HepG2 (cell line): ENCODE measurements at regions not wholly inside any gene's neighbourhood (a gene's known extent, or its start where the extent isn't known, plus 50 kb on each side); places are given as distances from the start of the nearest gene placed in this dataset.

ENCODE experiments used
- ATAC-seq: fragments of 200-7000 bp; cut with Tn5 transposase; 3 replicates; pipeline ENCODE4 v1.9.1; 2020; ENCODE audit warnings: mild to moderate bottlenecking, moderate library complexity
- BruUV-seq: library from RNA; stranded (reverse); fragments of 400-500 nt; replicated peaks from 2 replicates; lab custom pipeline; 2021; lab: Mats Ljungman, UMichigan
- CTCF ChIA-PET: fragments of 300-600 bp; formaldehyde crosslinking; extraction: SDS; loops from one replicate; lab custom pipeline; 2021; ENCODE audit warnings: low total read pairs, inconsistent platforms, low intra/inter-chr PET ratio; lab: Yijun Ruan, JAX
- POLR2A ChIA-PET: fragments of 350-600 bp; sonication (Branson Sonifier 250); formaldehyde crosslinking; loops from one replicate; lab custom pipeline; 2020; ENCODE audit warnings: antibody characterized with exemption, inconsistent platforms; lab: Yijun Ruan, JAX
- DNase-seq: peaks from one replicate; pipeline ENCODE4 v3.0.0-alpha.2; 2015; ENCODE audit warnings: low spot score
- FAIRE-seq: peaks from 3 replicates; lab custom pipeline; 2011; peaks lifted over from hg19 to GRCh38; lab: Jason Lieb, UNC
- H2AFZ ChIP-seq: one replicate; pipeline ENCODE4 v1.6.1; 2011; ENCODE audit warnings: low read length, inconsistent platforms
- H3K27ac ChIP-seq: fragments of 300-600 bp; 3 replicates; pipeline ENCODE4 v1.8.0; 2011; ENCODE audit warnings: mixed run types, mild to moderate bottlenecking, mixed read lengths, low read length, inconsistent platforms; ENCODE audit not compliant: insufficient read depth; ENCODE audit errors: extremely low read length
- H3K27me3 ChIP-seq, 2 experiments: fragments of 200-600 bp in 1 of 2; 2 replicates in 1 of 2; 3 replicates in 1 of 2; pipeline versions ENCODE4 v1.6.0 to v1.8.0; 2011; ENCODE audit warnings: low read length in 2 of 2, mild to moderate bottlenecking in 2 of 2, moderate library complexity in 2 of 2, inconsistent platforms in 1 of 2; ENCODE audit not compliant: insufficient read depth in 2 of 2, control insufficient read depth in 1 of 2
- H3K36me3 ChIP-seq, 2 experiments: fragments of 200-600 bp in 1 of 2; replicated peaks in 1 of 2; 2 replicates in 1 of 2; 3 replicates in 1 of 2; pipeline versions ENCODE4 v1.5.1 to v1.8.0; 2011; ENCODE audit warnings: low read length in 2 of 2, inconsistent platforms in 1 of 2; ENCODE audit not compliant: insufficient read depth in 2 of 2, control insufficient read depth in 1 of 2
- H3K4me1 ChIP-seq: 2 replicates; pipeline ENCODE4 v1.5.1; 2012; ENCODE audit warnings: low read length, inconsistent platforms; ENCODE audit not compliant: insufficient read depth
- H3K4me2 ChIP-seq: 2 replicates; pipeline ENCODE4 v1.6.0; 2011; ENCODE audit warnings: low read depth, low read length, inconsistent platforms
- H3K4me3 ChIP-seq, 3 experiments: fragments of 200-600 bp in 1 of 3; sonication (generic), shearing (Covaris generic) in 1 of 3; replicated peaks in 1 of 3; 2 replicates each; pipeline ENCODE4 v1.5.1; 2011 to 2016; ENCODE audit warnings: low read length in 3 of 3, inconsistent platforms in 2 of 3, low read depth in 2 of 3, mild to moderate bottlenecking in 2 of 3, control low read depth in 1 of 3, mixed read lengths in 1 of 3; ENCODE audit not compliant: insufficient read depth in 1 of 3
- H3K79me2 ChIP-seq: one replicate; pipeline ENCODE4 v1.6.1; 2011; ENCODE audit warnings: low read length, inconsistent platforms; ENCODE audit not compliant: insufficient read depth
- H3K9ac ChIP-seq: 2 replicates; pipeline ENCODE4 v1.6.0; 2011; ENCODE audit warnings: mild to moderate bottlenecking, low read depth, low read length, inconsistent platforms; ENCODE audit not compliant: insufficient read depth
- H3K9me3 ChIP-seq: 2 replicates; pipeline ENCODE4 v1.5.1; 2012; ENCODE audit warnings: mild to moderate bottlenecking, low read length
- H4K20me1 ChIP-seq: 2 replicates; pipeline ENCODE4 v1.6.0; 2011; ENCODE audit warnings: inconsistent platforms, mild to moderate bottlenecking, low read length, moderate library complexity; ENCODE audit not compliant: insufficient read depth
- ATRX ChIP-seq: sonication (generic); formaldehyde crosslinking; IDR thresholded peaks from 2 replicates; pipeline ENCODE4 v1.4.0; 2020; ENCODE audit warnings: missing genetic modification reagents, borderline replicate concordance
- BRCA1 ChIP-seq: sonication (generic); formaldehyde crosslinking; IDR thresholded peaks from 2 replicates; pipeline ENCODE4 v1.4.0; 2020; ENCODE audit warnings: missing genetic modification reagents
- CBX1 ChIP-seq: IDR thresholded peaks from one replicate; pipeline ENCODE4 v1.6.1; 2016; ENCODE audit warnings: antibody characterized with exemption, low read depth
- CENPBD1 ChIP-seq: sonication (generic); formaldehyde crosslinking; IDR thresholded peaks from 2 replicates; pipeline ENCODE4 v1.8.0; 2022; ENCODE audit warnings: missing genetic modification reagents, low read depth, mild to moderate bottlenecking, borderline replicate concordance
- GFI1 ChIP-seq: sonication (generic); formaldehyde crosslinking; IDR thresholded peaks from 2 replicates; pipeline ENCODE4 v1.5.0; 2020; ENCODE audit warnings: missing genetic modification reagents, mild to moderate bottlenecking, borderline replicate concordance
- HDAC6 ChIP-seq: fragments of 200-600 bp; sonication (generic); IDR thresholded peaks from 2 replicates; pipeline ENCODE4 v1.7.0; 2017; ENCODE audit warnings: mild to moderate bottlenecking, antibody characterized with exemption, low read length, low read depth
- HNRNPLL ChIP-seq: fragments of 200-400 bp; formaldehyde crosslinking; IDR thresholded peaks from 2 replicates; pipeline ENCODE4 v1.6.1; 2017; ENCODE audit warnings: mild to moderate bottlenecking, low read depth, low read length; ENCODE audit not compliant: poor library complexity, severe bottlenecking
- HOXA3 ChIP-seq: sonication (generic); formaldehyde crosslinking; IDR thresholded peaks from 2 replicates; pipeline ENCODE4 v1.5.0; 2020; ENCODE audit warnings: missing genetic modification reagents
- PRPF4 ChIP-seq: fragments of 200-400 bp; formaldehyde crosslinking; IDR thresholded peaks from 2 replicates; pipeline ENCODE4 v1.6.1; 2016; ENCODE audit warnings: low read length, low read depth; ENCODE audit not compliant: poor library complexity, severe bottlenecking
- RFX3 ChIP-seq: IDR thresholded peaks from 2 replicates; pipeline ENCODE4 v1.6.1; 2016; ENCODE audit warnings: missing biosample characterization, missing genetic modification reagents
- SAFB2 ChIP-seq: sonication (generic); formaldehyde crosslinking; IDR thresholded peaks from 2 replicates; pipeline ENCODE4 v1.5.1; 2020; ENCODE audit warnings: missing genetic modification reagents, low read depth, mild to moderate bottlenecking, borderline replicate concordance
- TCF7 ChIP-seq: sonication (generic); IDR thresholded peaks from 2 replicates; pipeline ENCODE4 v1.6.1; 2016; ENCODE audit warnings: antibody characterized with exemption, low read depth
- ZMYM4 ChIP-seq: sonication (generic); formaldehyde crosslinking; IDR thresholded peaks from 2 replicates; pipeline ENCODE4 v1.8.1; 2023; ENCODE audit warnings: mild to moderate bottlenecking, missing genetic modification reagents
- ZNF292 ChIP-seq: sonication (generic); formaldehyde crosslinking; IDR thresholded peaks from 2 replicates; pipeline ENCODE4 v1.8.1; 2022; ENCODE audit warnings: mild to moderate bottlenecking, low read depth, missing genetic modification reagents, borderline replicate concordance
- ZNF33B ChIP-seq: sonication (generic); formaldehyde crosslinking; IDR thresholded peaks from 2 replicates; pipeline ENCODE4 v1.5.1; 2020; ENCODE audit warnings: mild to moderate bottlenecking, missing genetic modification reagents
- WGBS: methylation state at CpG from one replicate; pipeline ENCODE4 v1.1.6; 2017; ENCODE audit warnings: low lambda C conversion rate; 5-methylcytosine and 5-hydroxymethylcytosine counted together
- in situ Hi-C: cut with HindIII; loops from 2 replicates; pipeline ENCODE4 v1.10.0; 2017; ENCODE audit warnings: low pct_unique_long_range_greater_than_20kb; ENCODE audit not compliant: extremely low pct_ligation_motif_present
- intact Hi-C: fragments of 100-400 bp; cut with micrococcal nuclease; formaldehyde crosslinking; loops from one replicate; pipeline ENCODE4 v1.10.0; 2022; ENCODE audit not compliant: unreplicated experiment
- TF ChIP-seq, protein P1 (sequence below): sonication (generic); formaldehyde crosslinking; IDR thresholded peaks from 2 replicates; pipeline ENCODE4 v1.8.0; 2022; ENCODE audit warnings: mild to moderate bottlenecking, missing genetic modification reagents, moderate library complexity
- TF ChIP-seq, protein P2 (sequence below): sonication (generic); formaldehyde crosslinking; IDR thresholded peaks from 2 replicates; pipeline ENCODE4 v1.5.1; 2020; ENCODE audit warnings: mild to moderate bottlenecking, missing genetic modification reagents, moderate library complexity

- intact Hi-C loops, result no loop called here
- H4K20me1 ChIP-seq, result no peaks in the 10 kb centered on the region
- H3K4me2 ChIP-seq, result no peak overlapping the region
- H3K79me2 ChIP-seq, result no peaks in the 10 kb centered on the region
- no peak overlapping the region for H2AFZ ChIP-seq
- DNase-seq, result no peak
- H3K9ac ChIP-seq, result no peak overlapping the region
- no TSS peak for BruUV-seq
- TF ChIP-seq RFX3 (CRISPR knock-in tag) (no peak), ZNF292 (CRISPR knock-in tag) (no peak), SAFB2 (CRISPR knock-in tag) (no peak), CBX1 (no peak), BRCA1 (CRISPR knock-in tag) (no peak), ZNF33B (CRISPR knock-in tag) (no peak), TCF7 (no peak), ZMYM4 (CRISPR knock-in tag) (no peak), GFI1 (CRISPR knock-in tag) (no peak), HOXA3 (CRISPR knock-in tag) (no peak), ATRX (CRISPR knock-in tag) (no peak), CENPBD1 (CRISPR knock-in tag) (no peak), HNRNPLL (no peak), HDAC6 (no peak), PRPF4 (no peak)
- TF ChIP-seq, protein P1, sequence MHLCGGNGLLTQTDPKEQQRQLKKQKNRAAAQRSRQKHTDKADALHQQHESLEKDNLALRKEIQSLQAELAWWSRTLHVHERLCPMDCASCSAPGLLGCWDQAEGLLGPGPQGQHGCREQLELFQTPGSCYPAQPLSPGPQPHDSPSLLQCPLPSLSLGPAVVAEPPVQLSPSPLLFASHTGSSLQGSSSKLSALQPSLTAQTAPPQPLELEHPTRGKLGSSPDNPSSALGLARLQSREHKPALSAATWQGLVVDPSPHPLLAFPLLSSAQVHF (CRISPR knock-in tag), result no peak
- TF ChIP-seq, protein P2, sequence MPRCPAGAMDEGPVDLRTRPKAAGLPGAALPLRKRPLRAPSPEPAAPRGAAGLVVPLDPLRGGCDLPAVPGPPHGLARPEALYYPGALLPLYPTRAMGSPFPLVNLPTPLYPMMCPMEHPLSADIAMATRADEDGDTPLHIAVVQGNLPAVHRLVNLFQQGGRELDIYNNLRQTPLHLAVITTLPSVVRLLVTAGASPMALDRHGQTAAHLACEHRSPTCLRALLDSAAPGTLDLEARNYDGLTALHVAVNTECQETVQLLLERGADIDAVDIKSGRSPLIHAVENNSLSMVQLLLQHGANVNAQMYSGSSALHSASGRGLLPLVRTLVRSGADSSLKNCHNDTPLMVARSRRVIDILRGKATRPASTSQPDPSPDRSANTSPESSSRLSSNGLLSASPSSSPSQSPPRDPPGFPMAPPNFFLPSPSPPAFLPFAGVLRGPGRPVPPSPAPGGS (CRISPR knock-in tag), result no peak
- TF ChIP-seq, all 625 proteins: peak for 0
- WGBS, result 2% methylated on average over 3 of the region's 3 CpGs
- no peak for FAIRE-seq
- no peaks in the 10 kb centered on the region for H3K4me1 ChIP-seq
- CTCF ChIA-PET, result no interaction called here
- no peaks in the 10 kb centered on the region for H3K27me3 ChIP-seq
- no peaks in the 10 kb centered on the region for H3K36me3 ChIP-seq
- H3K27ac ChIP-seq, result no peak overlapping the region
- in situ Hi-C loops, result no loop called here
- no peak overlapping the region for H3K4me3 ChIP-seq
- POLR2A ChIA-PET, result no interaction called here
- no peaks in the 10 kb centered on the region for H3K9me3 ChIP-seq
- no peak for ATAC-seq
These were observed 163.2 kb upstream of the CYRIA start for GRCh38 chr2:16828828-16829160.
